ENCODE measurements at regions not wholly inside any gene's neighbourhood (a gene's known extent, or its start where the extent isn't known, plus 50 kb on each side); places are given as distances from the start of the nearest gene placed in this dataset.

GRCh38 chr6:28766426-28766825, 157.4 kb downstream of the TRIM27 start:
- DNase-seq: no peak
- intact Hi-C loops (cut with DNase I): no loop called here
- no peaks in the 10 kb centered on the region for H3K36me3 ChIP-seq (replicated peaks in 1 of 2)
- 9 to 17% (median 10%) methylated on average over 5 of the region's 5 CpGs for WGBS, 4 donors
- no peaks in the 10 kb centered on the region for H3K4me1 ChIP-seq (replicated peaks in 1 of 2)
- H3K27me3 ChIP-seq: peaks cover 81% of the 10 kb centered on the region
- H3K9me3 ChIP-seq (replicated peaks in 1 of 3): no peaks in the 10 kb centered on the region
- H3K27ac ChIP-seq: no peak overlapping the region
- TF ChIP-seq POLR2A (IDR thresholded peaks at IDR 0.05): no peak
- no peak for TF ChIP-seq CTCF (IDR thresholded peaks at IDR 0.05)
- H3K4me3 ChIP-seq: no peak overlapping the region

GRCh38 chr6:28767133-28767532, 156.7 kb downstream of the TRIM27 start:
- Histone ChIP-seq H3K4me3 (no peak overlapping the region), H3K27ac (no peak overlapping the region), H3K9me3 (replicated peaks in 1 of 3) (no peaks in the 10 kb centered on the region), H3K36me3 (replicated peaks in 1 of 2) (no peaks in the 10 kb centered on the region), H3K4me1 (replicated peaks in 1 of 2) (no peaks in the 10 kb centered on the region), H3K27me3 (peaks cover 88% of the 10 kb centered on the region)
- intact Hi-C loops (cut with DNase I): no loop called here
- TF ChIP-seq CTCF (IDR thresholded peaks at IDR 0.05) (no peak), POLR2A (IDR thresholded peaks at IDR 0.05) (no peak)
- no peak for DNase-seq
- WGBS, 4 donors: 27 to 65% (median 33%) methylated on average over 4 of the region's 4 CpGs

- WGBS, 4 donors: 33 to 47% (median 44%) methylated on average over 5 of the region's 5 CpGs
- intact Hi-C loops (cut with DNase I): no loop called here
- H3K36me3 ChIP-seq (replicated peaks in 1 of 2): no peaks in the 10 kb centered on the region
- no peaks in the 10 kb centered on the region for H3K9me3 ChIP-seq (replicated peaks in 1 of 3)
- H3K4me3 ChIP-seq: no peak overlapping the region
- DNase-seq: no peak
- no peak overlapping the region for H3K27ac ChIP-seq
- H3K27me3 ChIP-seq: peaks cover 92% of the 10 kb centered on the region
- H3K4me1 ChIP-seq (replicated peaks in 1 of 2): no peaks in the 10 kb centered on the region
- TF ChIP-seq POLR2A (IDR thresholded peaks at IDR 0.05) (no peak), CTCF (IDR thresholded peaks at IDR 0.05) (no peak)
These were observed 156.1 kb downstream of the TRIM27 start for GRCh38 chr6:28767691-28768090.

GRCh38 chr6:28768187-28768913, 155.4 kb downstream of the TRIM27 start:
- Histone ChIP-seq H3K27ac (no peak overlapping the region), H3K36me3 (replicated peaks in 1 of 2) (no peaks in the 10 kb centered on the region), H3K4me1 (replicated peaks in 1 of 2) (no peaks in the 10 kb centered on the region), H3K9me3 (replicated peaks in 1 of 3) (no peaks in the 10 kb centered on the region), H3K27me3 (peaks cover 92% of the 10 kb centered on the region), H3K4me3 (no peak overlapping the region)
- TF ChIP-seq CTCF (IDR thresholded peaks at IDR 0.05) (no peak), POLR2A (IDR thresholded peaks at IDR 0.05) (no peak)
- no peak for DNase-seq
- intact Hi-C loops (cut with DNase I): no loop called here
- 31 to 42% (median 36%) methylated on average over 12 of the region's 12 CpGs for WGBS, 4 donors

Data from adrenal gland (tissue), 9 donors.